ENCODE measurements at regions not wholly inside any gene's neighbourhood (a gene's known extent, or its start where the extent isn't known, plus 50 kb on each side); places are given as distances from the start of the nearest gene placed in this dataset.

GRCh38 chr13:74253161-74253560, 119.0 kb upstream of the KLF12 start:
- Mint-ChIP-seq H3K27me3 (ENCODE audit: insufficient read depth, low read depth) (no peaks in the 10 kb centered on the region), H3K4me3 (no peak overlapping the region), H3K4me1 (no peaks in the 10 kb centered on the region), H3K27ac (no peak overlapping the region), H3K36me3 (no peaks in the 10 kb centered on the region), H3K9me3 (no peaks in the 10 kb centered on the region)
- Histone ChIP-seq H3K4me2 (no peak overlapping the region), H3K9ac (no peak overlapping the region), H3F3A (ENCODE audit: low read depth) (no peaks in the 10 kb centered on the region), H3K36me3 (no peaks in the 10 kb centered on the region), H3K9me3 (ENCODE audit: low read depth) (no peaks in the 10 kb centered on the region), H4K20me1 (ENCODE audit: low read depth) (no peaks in the 10 kb centered on the region), H3K4me3 (no peak overlapping the region), H3K27me3 (no peaks in the 10 kb centered on the region), H3K79me2 (ENCODE audit: low read depth) (no peaks in the 10 kb centered on the region), H3K4me1 (no peaks in the 10 kb centered on the region), H2AFZ (replicated peaks) (no peak overlapping the region), H3K27ac (no peak overlapping the region)
- no peak for DNase-seq (ENCODE audit: low spot score)
- TF ChIP-seq EZH2phosphoT487 (IDR thresholded peaks at IDR 0.05) = no peak
- TF ChIP-seq EZH2 (IDR thresholded peaks at IDR 0.05) = no peak
- TF ChIP-seq CTCF (IDR thresholded peaks at IDR 0.05) = no peak

GRCh38 chr13:74251778-74252519, 117.7 kb upstream of the KLF12 start:
- H3F3A ChIP-seq (ENCODE audit: low read depth) = no peaks in the 10 kb centered on the region
- no peak for DNase-seq (ENCODE audit: low spot score)
- H3K4me3 ChIP-seq = no peak overlapping the region
- no peak overlapping the region for H3K9ac ChIP-seq
- H3K27me3 ChIP-seq = no peaks in the 10 kb centered on the region
- no peak for TF ChIP-seq EZH2 (IDR thresholded peaks at IDR 0.05)
- TF ChIP-seq EZH2phosphoT487 (IDR thresholded peaks at IDR 0.05) = no peak
- no peak for TF ChIP-seq CTCF (IDR thresholded peaks at IDR 0.05)
- H3K27me3 Mint-ChIP-seq (ENCODE audit: insufficient read depth, low read depth) = no peaks in the 10 kb centered on the region
- H3K4me1 Mint-ChIP-seq = peaks cover 3% of the 10 kb centered on the region
- H3K9me3 ChIP-seq (ENCODE audit: low read depth) = no peaks in the 10 kb centered on the region
- no peaks in the 10 kb centered on the region for H3K79me2 ChIP-seq (ENCODE audit: low read depth)
- H2AFZ ChIP-seq (replicated peaks) = no peak overlapping the region
- no peaks in the 10 kb centered on the region for H4K20me1 ChIP-seq (ENCODE audit: low read depth)
- H3K4me1 ChIP-seq = no peaks in the 10 kb centered on the region
- H3K36me3 ChIP-seq = no peaks in the 10 kb centered on the region
- H3K4me3 Mint-ChIP-seq = no peak overlapping the region
- no peak overlapping the region for H3K27ac ChIP-seq
- no peaks in the 10 kb centered on the region for H3K36me3 Mint-ChIP-seq
- H3K27ac Mint-ChIP-seq = no peak overlapping the region
- H3K9me3 Mint-ChIP-seq = no peaks in the 10 kb centered on the region
- no peak overlapping the region for H3K4me2 ChIP-seq

- Mint-ChIP-seq H3K4me3 (no peak overlapping the region), H3K27me3 (ENCODE audit: insufficient read depth, low read depth) (no peaks in the 10 kb centered on the region), H3K9me3 (no peaks in the 10 kb centered on the region), H3K27ac (no peak overlapping the region), H3K36me3 (no peaks in the 10 kb centered on the region), H3K4me1 (peaks cover 14% of the 10 kb centered on the region)
- no peak overlapping the region for H3K4me2 ChIP-seq
- no peaks in the 10 kb centered on the region for H3K4me1 ChIP-seq
- H3K4me3 ChIP-seq = no peak overlapping the region
- H3K9me3 ChIP-seq (ENCODE audit: low read depth) = no peaks in the 10 kb centered on the region
- H3K9ac ChIP-seq = no peak overlapping the region
- TF ChIP-seq EZH2 (IDR thresholded peaks at IDR 0.05) (no peak), CTCF (IDR thresholded peaks at IDR 0.05) (no peak), EZH2phosphoT487 (IDR thresholded peaks at IDR 0.05) (no peak)
- no peaks in the 10 kb centered on the region for H4K20me1 ChIP-seq (ENCODE audit: low read depth)
- H3K79me2 ChIP-seq (ENCODE audit: low read depth) = no peaks in the 10 kb centered on the region
- H3F3A ChIP-seq (ENCODE audit: low read depth) = no peaks in the 10 kb centered on the region
- H2AFZ ChIP-seq (replicated peaks) = no peak overlapping the region
- DNase-seq (ENCODE audit: low spot score) = no peak
- H3K27ac ChIP-seq = no peak overlapping the region
- H3K36me3 ChIP-seq = no peaks in the 10 kb centered on the region
- H3K27me3 ChIP-seq = no peaks in the 10 kb centered on the region
Observed at GRCh38 chr13:74250738-74251190, 116.6 kb upstream of the KLF12 start.

All from neural progenitor cell (in vitro differentiated cells).